ENCODE measurements at regions not wholly inside any gene's neighbourhood (a gene's known extent, or its start where the extent isn't known, plus 50 kb on each side); places are given as distances from the start of the nearest gene placed in this dataset.

- H3K36me3 ChIP-seq (ENCODE audit: insufficient read depth, low read length), result no peaks in the 10 kb centered on the region
- no peak overlapping the region for H3K9ac ChIP-seq (ENCODE audit: insufficient read length)
- H3K4me3 ChIP-seq, result no peak overlapping the region
- no peak for TF ChIP-seq POLR2AphosphoS5 (IDR thresholded peaks at IDR 0.05; ENCODE audit: borderline replicate concordance, low read depth, low read length)
- TF ChIP-seq FOXP2 (optimal IDR thresholded peaks at IDR 0.05; ENCODE audit: control extremely low read depth, extremely low read length, insufficient read depth), result no peak
- no peak for TF ChIP-seq EZH2 (IDR thresholded peaks at IDR 0.05)
- H3K27ac ChIP-seq, result no peak overlapping the region
- no peaks in the 10 kb centered on the region for H3K9me3 ChIP-seq (ENCODE audit: low read depth, low read length)
- no peak for DNase-seq (ENCODE audit: low read depth, low spot score)
Observed at GRCh38 chr13:107819071-107819470, 396.3 kb downstream of the LIG4 start.

- no peak overlapping the region for H3K4me3 ChIP-seq
- DNase-seq (ENCODE audit: low read depth, low spot score), result no peak
- no peak for TF ChIP-seq EZH2 (IDR thresholded peaks at IDR 0.05)
- TF ChIP-seq POLR2AphosphoS5 (IDR thresholded peaks at IDR 0.05; ENCODE audit: borderline replicate concordance, low read depth, low read length), result no peak
- no peak for TF ChIP-seq FOXP2 (optimal IDR thresholded peaks at IDR 0.05; ENCODE audit: control extremely low read depth, extremely low read length, insufficient read depth)
- no peak overlapping the region for H3K27ac ChIP-seq
- H3K9ac ChIP-seq (ENCODE audit: insufficient read length), result no peak overlapping the region
- no peaks in the 10 kb centered on the region for H3K36me3 ChIP-seq (ENCODE audit: insufficient read depth, low read length)
- H3K9me3 ChIP-seq (ENCODE audit: low read depth, low read length), result no peaks in the 10 kb centered on the region
Observed at GRCh38 chr13:107817647-107818287, 397.6 kb downstream of the LIG4 start.

- no peaks in the 10 kb centered on the region for H3K36me3 ChIP-seq (ENCODE audit: insufficient read depth, low read length)
- H3K4me3 ChIP-seq, result no peak overlapping the region
- TF ChIP-seq EZH2 (IDR thresholded peaks at IDR 0.05) (no peak), POLR2AphosphoS5 (IDR thresholded peaks at IDR 0.05; ENCODE audit: borderline replicate concordance, low read depth, low read length) (no peak), FOXP2 (optimal IDR thresholded peaks at IDR 0.05; ENCODE audit: control extremely low read depth, extremely low read length, insufficient read depth) (no peak)
Observed at GRCh38 chr13:107812014-107812412, 403.3 kb downstream of the LIG4 start.

GRCh38 chr13:107811233-107812013, 403.9 kb downstream of the LIG4 start:
- H3K27ac ChIP-seq, result no peak overlapping the region
- no peak overlapping the region for H3K4me3 ChIP-seq
- no peaks in the 10 kb centered on the region for H3K9me3 ChIP-seq (ENCODE audit: low read depth, low read length)
- DNase-seq (ENCODE audit: low read depth, low spot score), result no peak
- no peaks in the 10 kb centered on the region for H3K36me3 ChIP-seq (ENCODE audit: insufficient read depth, low read length)
- TF ChIP-seq EZH2 (IDR thresholded peaks at IDR 0.05) (no peak), FOXP2 (optimal IDR thresholded peaks at IDR 0.05; ENCODE audit: control extremely low read depth, extremely low read length, insufficient read depth) (no peak), POLR2AphosphoS5 (IDR thresholded peaks at IDR 0.05; ENCODE audit: borderline replicate concordance, low read depth, low read length) (no peak)
- H3K9ac ChIP-seq (ENCODE audit: insufficient read length), result no peak overlapping the region

More at GRCh38 chr13:107812014-107812412, 403.3 kb downstream of the LIG4 start:
- DNase-seq (ENCODE audit: low read depth, low spot score), result no peak
- Histone ChIP-seq H3K9ac (ENCODE audit: insufficient read length) (no peak overlapping the region), H3K27ac (no peak overlapping the region), H3K9me3 (ENCODE audit: low read depth, low read length) (no peaks in the 10 kb centered on the region)

- Histone ChIP-seq H3K9ac (ENCODE audit: insufficient read length) (no peak overlapping the region), H3K27ac (no peak overlapping the region), H3K36me3 (ENCODE audit: insufficient read depth, low read length) (no peaks in the 10 kb centered on the region), H3K4me3 (no peak overlapping the region), H3K9me3 (ENCODE audit: low read depth, low read length) (no peaks in the 10 kb centered on the region)
- no peak for DNase-seq (ENCODE audit: low read depth, low spot score)
- no peak for TF ChIP-seq POLR2AphosphoS5 (IDR thresholded peaks at IDR 0.05; ENCODE audit: borderline replicate concordance, low read depth, low read length)
- TF ChIP-seq FOXP2 (optimal IDR thresholded peaks at IDR 0.05; ENCODE audit: control extremely low read depth, extremely low read length, insufficient read depth), result no peak
Observed at GRCh38 chr13:107809125-107809524, 406.2 kb downstream of the LIG4 start.

GRCh38 chr13:107808389-107808788, 406.9 kb downstream of the LIG4 start:
- DNase-seq (ENCODE audit: low read depth, low spot score), result no peak
- no peaks in the 10 kb centered on the region for H3K36me3 ChIP-seq (ENCODE audit: insufficient read depth, low read length)
- H3K27ac ChIP-seq, result no peak overlapping the region
- no peak overlapping the region for H3K4me3 ChIP-seq
- no peak for TF ChIP-seq FOXP2 (optimal IDR thresholded peaks at IDR 0.05; ENCODE audit: control extremely low read depth, extremely low read length, insufficient read depth)
- TF ChIP-seq EZH2 (IDR thresholded peaks at IDR 0.05), result no peak
- TF ChIP-seq POLR2AphosphoS5 (IDR thresholded peaks at IDR 0.05; ENCODE audit: borderline replicate concordance, low read depth, low read length), result no peak
- no peak overlapping the region for H3K9ac ChIP-seq (ENCODE audit: insufficient read length)
- no peaks in the 10 kb centered on the region for H3K9me3 ChIP-seq (ENCODE audit: low read depth, low read length)

GRCh38 chr13:107807306-107808073, 407.8 kb downstream of the LIG4 start:
- no peak for DNase-seq (ENCODE audit: low read depth, low spot score)
- no peaks in the 10 kb centered on the region for H3K9me3 ChIP-seq (ENCODE audit: low read depth, low read length)
- H3K27ac ChIP-seq, result no peak overlapping the region
- no peak overlapping the region for H3K4me3 ChIP-seq
- TF ChIP-seq FOXP2 (optimal IDR thresholded peaks at IDR 0.05; ENCODE audit: control extremely low read depth, extremely low read length, insufficient read depth), result no peak
- TF ChIP-seq EZH2 (IDR thresholded peaks at IDR 0.05), result no peak
- TF ChIP-seq POLR2AphosphoS5 (IDR thresholded peaks at IDR 0.05; ENCODE audit: borderline replicate concordance, low read depth, low read length), result no peak
- H3K36me3 ChIP-seq (ENCODE audit: insufficient read depth, low read length), result no peaks in the 10 kb centered on the region
- no peak overlapping the region for H3K9ac ChIP-seq (ENCODE audit: insufficient read length)

GRCh38 chr13:107806726-107807125, 408.6 kb downstream of the LIG4 start:
- Histone ChIP-seq H3K9ac (ENCODE audit: insufficient read length) (no peak overlapping the region), H3K4me3 (no peak overlapping the region), H3K27ac (no peak overlapping the region), H3K36me3 (ENCODE audit: insufficient read depth, low read length) (no peaks in the 10 kb centered on the region), H3K9me3 (ENCODE audit: low read depth, low read length) (no peaks in the 10 kb centered on the region)
- TF ChIP-seq POLR2AphosphoS5 (IDR thresholded peaks at IDR 0.05; ENCODE audit: borderline replicate concordance, low read depth, low read length) (no peak), FOXP2 (optimal IDR thresholded peaks at IDR 0.05; ENCODE audit: control extremely low read depth, extremely low read length, insufficient read depth) (no peak), EZH2 (IDR thresholded peaks at IDR 0.05) (no peak)
- DNase-seq (ENCODE audit: low read depth, low spot score), result no peak

Data from SK-N-MC (cell line).